GM12873 (cell line): ENCODE measurements at regions not wholly inside any gene's neighbourhood (a gene's known extent, or its start where the extent isn't known, plus 50 kb on each side); places are given as distances from the start of the nearest gene placed in this dataset.

Experiments
- CTCF ChIP-seq: IDR thresholded peaks from 2 replicates; pipeline ENCODE4 v1.5.1; 2012; ENCODE audit warnings: low read depth, mild to moderate bottlenecking, moderate library complexity, low read length, control low read depth; ENCODE audit not compliant: insufficient read depth; ENCODE audit errors: missing control alignments

DNA sequence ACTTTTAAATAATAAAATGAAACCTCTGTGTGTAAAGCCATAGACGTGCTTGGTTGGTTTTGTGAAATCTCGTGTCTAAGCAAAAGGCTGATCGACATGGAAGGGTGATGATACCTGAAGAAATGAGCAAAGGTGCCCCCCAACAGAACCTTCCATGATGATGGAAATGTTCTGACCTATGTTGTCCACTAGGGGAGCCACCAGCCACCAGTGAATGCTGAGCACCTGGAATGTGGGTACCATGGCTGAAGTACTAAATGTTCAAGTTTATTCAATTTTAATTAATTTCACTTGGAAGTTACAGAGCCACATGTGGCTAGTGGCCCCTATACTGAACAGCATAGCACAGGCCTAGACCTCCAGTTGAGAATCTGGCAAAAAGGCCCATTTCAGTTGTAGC lies 158.8 kb downstream of the POLR2M start:
- TF ChIP-seq CTCF, result peak; percentile 64

DNA sequence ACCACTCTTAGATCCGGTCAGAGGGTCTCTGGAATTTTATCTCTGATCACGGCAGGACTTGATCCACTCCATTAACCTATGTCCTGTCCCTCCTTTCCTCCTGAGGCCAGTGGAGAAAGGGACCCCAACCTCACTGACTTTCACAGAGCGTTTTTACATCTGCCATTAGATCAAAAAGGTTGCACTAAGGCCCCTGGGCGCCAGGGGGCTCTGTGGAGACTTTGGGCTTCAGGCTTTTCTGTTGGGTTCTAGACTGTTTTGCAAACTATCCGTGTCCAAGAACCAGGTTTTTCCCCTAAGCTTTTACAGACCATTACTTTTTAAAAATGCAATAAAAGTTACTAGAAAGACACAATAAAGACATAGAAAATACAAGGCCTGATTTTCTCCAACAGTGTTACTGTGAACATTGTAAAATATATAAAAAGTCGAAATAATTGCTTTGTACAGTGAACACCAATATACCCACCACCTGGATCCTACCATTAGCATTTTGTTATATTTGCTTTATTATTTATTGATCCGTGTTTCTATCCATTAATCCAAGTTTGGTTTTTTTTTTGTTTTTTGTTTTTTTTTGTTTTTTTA lies 159.7 kb downstream of the POLR2M start:
- peak; percentile 86 for TF ChIP-seq CTCF

GRCh38 chr15:57867970-57868798 lies 161.7 kb downstream of the POLR2M start:
- no peak for TF ChIP-seq CTCF

- TF ChIP-seq CTCF, result no peak
Observed at GRCh38 chr15:57870667-57871066, 164.2 kb downstream of the POLR2M start.

DNA sequence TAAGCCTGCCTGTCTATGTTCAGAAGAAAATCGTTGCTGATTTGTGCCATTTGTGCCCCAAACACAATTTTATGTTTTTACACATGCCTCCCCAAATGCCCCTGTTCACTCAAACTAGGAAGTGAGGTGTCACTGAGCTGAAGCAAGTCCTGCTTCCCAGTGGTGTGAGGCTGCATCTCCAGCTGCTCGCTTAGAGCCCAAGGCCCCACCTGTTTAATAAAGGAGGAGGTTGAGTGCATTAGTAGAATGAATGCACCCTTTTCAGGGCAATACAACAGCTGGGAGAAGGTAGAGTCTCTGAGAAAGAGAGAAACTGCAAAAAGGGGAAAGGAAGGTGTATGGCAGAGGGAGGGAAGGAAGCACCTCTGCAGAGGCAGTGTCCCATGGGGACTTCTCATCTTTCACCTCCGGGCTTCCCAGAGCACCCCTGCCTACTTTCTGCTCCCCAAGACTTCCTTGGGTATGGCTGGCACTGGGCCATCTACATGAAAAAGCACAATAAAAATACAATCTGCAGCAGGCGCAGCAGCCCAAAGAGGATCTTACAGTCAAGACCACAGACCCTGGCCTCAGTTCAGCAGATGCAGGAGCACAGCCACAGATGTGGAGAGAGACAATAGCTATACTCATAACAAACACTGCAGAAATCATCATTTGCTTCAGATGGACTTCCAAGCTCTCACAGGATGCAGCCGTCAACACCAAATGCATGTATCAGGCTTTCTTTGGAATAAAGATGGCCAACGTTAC lies 165.9 kb downstream of the POLR2M start:
- no peak for TF ChIP-seq CTCF

- no peak for TF ChIP-seq CTCF
Observed at GRCh38 chr15:57873564-57874209, 167.2 kb downstream of the POLR2M start.

GRCh38 chr15:57875347-57875746 lies 168.8 kb downstream of the POLR2M start:
- TF ChIP-seq CTCF, result no peak
